Fibroblast of lung (primary cell): ENCODE measurements at regions not wholly inside any gene's neighbourhood (a gene's known extent, or its start where the extent isn't known, plus 50 kb on each side); places are given as distances from the start of the nearest gene placed in this dataset.

Source experiments
- DNase-seq, 2 donors: peaks; one replicate each; pipeline versions ENCODE4 v3.0.0 to v3.0.0-alpha.2; 2010; ENCODE audit warnings: low read depth in 2 of 2
- H2AFZ ChIP-seq: 2 replicates; pipeline ENCODE4 v1.5.1; 2012; ENCODE audit warnings: low read length, control low read depth, inconsistent platforms
- H3K27ac ChIP-seq: 2 replicates; pipeline ENCODE4 v1.5.1; 2011; ENCODE audit warnings: low read length, control low read depth; ENCODE audit not compliant: insufficient read depth
- H3K27me3 ChIP-seq: 2 replicates; pipeline ENCODE4 v1.5.1; 2011; ENCODE audit warnings: mild to moderate bottlenecking, low read length; ENCODE audit not compliant: control insufficient read depth, insufficient read depth
- H3K36me3 ChIP-seq: 2 replicates; pipeline ENCODE4 v1.5.1; 2011; ENCODE audit warnings: low read length; ENCODE audit not compliant: control insufficient read depth, insufficient read depth
- H3K4me1 ChIP-seq: 2 replicates; pipeline ENCODE4 v1.5.1; 2011; ENCODE audit warnings: low read length; ENCODE audit not compliant: control insufficient read depth, insufficient read depth; ENCODE audit errors: extremely low read depth
- H3K4me2 ChIP-seq: 2 replicates; pipeline ENCODE4 v1.5.1; 2011; ENCODE audit warnings: low read length, control low read depth; ENCODE audit not compliant: insufficient read depth; ENCODE audit errors: extremely low read depth
- H3K4me3 ChIP-seq, 4 experiments: fragments of 200-600 bp in 1 of 4; sonication (generic) in 1 of 4; replicated peaks in 1 of 4; 2 replicates each; pipeline ENCODE4 v1.5.1; 2011 to 2016; ENCODE audit warnings: low read length in 4 of 4, low read depth in 3 of 4, mild to moderate bottlenecking in 3 of 4, control low read depth in 2 of 4, inconsistent platforms in 1 of 4, mixed read lengths in 1 of 4; ENCODE audit not compliant: insufficient read depth in 1 of 4; ENCODE audit errors: control extremely low read depth in 1 of 4
- H3K79me2 ChIP-seq: 2 replicates; pipeline ENCODE4 v1.5.1; 2012; ENCODE audit warnings: mild to moderate bottlenecking, low read length, inconsistent platforms; ENCODE audit not compliant: control insufficient read depth, insufficient read depth
- H3K9ac ChIP-seq: 2 replicates; pipeline ENCODE4 v1.5.1; 2011; ENCODE audit warnings: mild to moderate bottlenecking, low read length, control low read depth; ENCODE audit not compliant: insufficient read depth
- H3K9me3 ChIP-seq: 2 replicates; pipeline ENCODE4 v1.5.1; 2012; ENCODE audit warnings: low read depth, low read length; ENCODE audit not compliant: control insufficient read depth, insufficient read depth
- H4K20me1 ChIP-seq: 2 replicates; pipeline ENCODE4 v1.5.1; 2011; ENCODE audit warnings: low read length; ENCODE audit not compliant: control insufficient read depth, insufficient read depth; ENCODE audit errors: extremely low read depth
- CTCF ChIP-seq, 2 donors: IDR thresholded peaks in 1 of 2; conservative IDR thresholded peaks in 1 of 2; 1 replicate in 1 of 2; 2 replicates in 1 of 2; pipeline ENCODE4 v1.5.1; 2011 to 2012; ENCODE audit warnings: low read length in 2 of 2, control low read depth in 1 of 2, inconsistent platforms in 1 of 2, low read depth in 1 of 2, mild to moderate bottlenecking in 1 of 2
- EZH2 ChIP-seq: IDR thresholded peaks from 2 replicates; pipeline ENCODE4 v1.5.1; 2012; ENCODE audit warnings: low read length, control low read depth, mild to moderate bottlenecking; ENCODE audit errors: missing control alignments

- Histone ChIP-seq H3K4me1 (no peaks in the 10 kb centered on the region), H3K4me3 (no peak overlapping the region), H4K20me1 (no peaks in the 10 kb centered on the region), H3K27ac (no peak overlapping the region), H3K79me2 (no peaks in the 10 kb centered on the region), H3K36me3 (no peaks in the 10 kb centered on the region), H3K27me3 (no peaks in the 10 kb centered on the region), H3K9ac (no peak overlapping the region), H3K9me3 (no peaks in the 10 kb centered on the region), H3K4me2 (no peak overlapping the region), H2AFZ (no peak overlapping the region)
- DNase-seq, result no peak
- TF ChIP-seq EZH2, result no peak
- TF ChIP-seq CTCF (conservative IDR thresholded peaks at IDR 0.05 in 1 of 2, IDR thresholded peaks at IDR 0.05 in 1 of 2; ENCODE audit: low read depth in 1 of 2, low read length in 2 of 2), result no peak
Measured at GRCh38 chr4:18869166-18869565, 847.6 kb upstream of the LCORL start.

- TF ChIP-seq EZH2, result no peak
- TF ChIP-seq CTCF (conservative IDR thresholded peaks at IDR 0.05 in 1 of 2, IDR thresholded peaks at IDR 0.05 in 1 of 2; ENCODE audit: low read depth in 1 of 2, low read length in 2 of 2), result no peak
- Histone ChIP-seq H3K9me3 (no peaks in the 10 kb centered on the region), H4K20me1 (no peaks in the 10 kb centered on the region), H3K4me1 (no peaks in the 10 kb centered on the region), H3K9ac (no peak overlapping the region), H2AFZ (no peak overlapping the region), H3K36me3 (no peaks in the 10 kb centered on the region), H3K4me3 (no peak overlapping the region), H3K27ac (no peak overlapping the region), H3K27me3 (no peaks in the 10 kb centered on the region), H3K4me2 (no peak overlapping the region), H3K79me2 (no peaks in the 10 kb centered on the region)
- DNase-seq, result no peak
Measured at GRCh38 chr4:18860836-18861530, 839.4 kb upstream of the LCORL start.

GRCh38 chr4:18859468-18859867 lies 837.9 kb upstream of the LCORL start:
- no peak overlapping the region for H3K4me2 ChIP-seq
- H3K27ac ChIP-seq, result no peak overlapping the region
- H3K4me3 ChIP-seq, result no peak overlapping the region
- TF ChIP-seq EZH2, result no peak
- no peak for TF ChIP-seq CTCF (conservative IDR thresholded peaks at IDR 0.05 in 1 of 2, IDR thresholded peaks at IDR 0.05 in 1 of 2; ENCODE audit: low read depth in 1 of 2, low read length in 2 of 2)
- no peaks in the 10 kb centered on the region for H3K9me3 ChIP-seq
- H2AFZ ChIP-seq, result no peak overlapping the region
- no peak overlapping the region for H3K9ac ChIP-seq
- H3K27me3 ChIP-seq, result no peaks in the 10 kb centered on the region
- no peaks in the 10 kb centered on the region for H4K20me1 ChIP-seq
- no peaks in the 10 kb centered on the region for H3K4me1 ChIP-seq
- H3K79me2 ChIP-seq, result no peaks in the 10 kb centered on the region
- no peak for DNase-seq
- H3K36me3 ChIP-seq, result no peaks in the 10 kb centered on the region
